Peyer's patch (tissue), 4 donors: ENCODE measurements at regions not wholly inside any gene's neighbourhood (a gene's known extent, or its start where the extent isn't known, plus 50 kb on each side); places are given as distances from the start of the nearest gene placed in this dataset.

ENCODE experiments used
- CTCF ChIP-seq, 6 experiments: fragments of 450-650 bp in 4 of 6; fragments of 200-600 bp in 2 of 6; sonication (generic) in 1 of 6; IDR thresholded peaks; one replicate each; pipeline ENCODE4 v1.5.1; 2017 to 2019; ENCODE audit warnings: antibody characterized with exemption in 6 of 6, mild to moderate bottlenecking in 3 of 6, moderate library complexity in 1 of 6
- POLR2A ChIP-seq, 2 donors: fragments of 450-650 bp; IDR thresholded peaks; one replicate each; pipeline ENCODE4 v1.5.1; 2017; ENCODE audit warnings: antibody characterized with exemption in 2 of 2, mild to moderate bottlenecking in 2 of 2, moderate library complexity in 2 of 2

DNA sequence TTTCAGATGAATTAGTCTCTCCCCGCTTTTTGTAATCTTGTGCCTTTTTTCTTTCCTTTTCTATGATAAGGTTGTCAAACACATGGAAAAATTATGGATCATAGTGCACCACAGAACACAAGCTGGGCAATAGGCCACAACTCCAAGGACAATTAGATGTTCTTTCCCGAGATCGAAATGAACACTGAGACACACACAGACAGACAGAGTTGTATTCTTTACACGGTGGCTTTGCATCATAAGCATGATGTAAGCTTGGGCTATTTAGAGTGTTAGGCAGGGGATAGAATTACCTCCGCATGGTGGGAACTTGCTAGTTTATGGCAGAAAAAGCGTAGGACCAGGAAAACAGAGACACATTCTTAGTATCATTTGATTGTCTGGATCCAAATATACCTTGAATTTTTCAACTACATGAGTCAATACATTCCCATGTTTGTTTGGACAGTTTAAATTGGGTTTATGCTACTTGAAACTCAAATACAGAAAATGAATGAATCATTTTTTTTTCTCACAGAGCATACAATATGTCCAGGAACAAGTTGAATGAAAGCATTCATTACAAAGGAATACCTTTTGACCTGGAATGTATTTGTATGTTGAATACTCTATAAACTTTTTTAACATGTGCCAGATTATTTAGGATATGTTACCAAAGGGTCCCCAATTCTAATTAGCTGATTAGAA is 1611.5 kb upstream of the TMEFF2 start:
- TF ChIP-seq CTCF (IDR thresholded peaks at IDR 0.05) (no peak), POLR2A (IDR thresholded peaks at IDR 0.05) (no peak)
